HG03097 (cell line): ENCODE measurements at regions not wholly inside any gene's neighbourhood (a gene's known extent, or its start where the extent isn't known, plus 50 kb on each side); places are given as distances from the start of the nearest gene placed in this dataset.

Experiments used
- ATAC-seq: cut with Tn5 transposase; IDR thresholded peaks from one replicate; pipeline ENCODE4 v1.9.1; 2021; ENCODE audit not compliant: unreplicated experiment, low FRiP score

GRCh38 chr14:101129521-101130167, 226.1 kb upstream of the RTL1 start:
- ATAC-seq = no peak

- ATAC-seq = no peak
Observed at GRCh38 chr14:101130861-101131260, 227.3 kb upstream of the RTL1 start.

GRCh38 chr14:101131451-101131916, 228.0 kb upstream of the RTL1 start:
- no peak for ATAC-seq

GRCh38 chr14:101132051-101132571, 228.6 kb upstream of the RTL1 start:
- ATAC-seq = no peak

GRCh38 chr14:101132588-101132987, 229.1 kb upstream of the RTL1 start:
- no peak for ATAC-seq

GRCh38 chr14:101133068-101133467, 229.5 kb upstream of the RTL1 start:
- ATAC-seq = no peak

- no peak for ATAC-seq
Observed at GRCh38 chr14:101134161-101134631, 230.7 kb upstream of the RTL1 start.

- ATAC-seq = no peak
Observed at GRCh38 chr14:101134851-101135433, 231.4 kb upstream of the RTL1 start.

GRCh38 chr14:101135796-101136742, 232.5 kb upstream of the RTL1 start:
- ATAC-seq = no peak

GRCh38 chr14:101137234-101137633, 233.7 kb upstream of the RTL1 start:
- no peak for ATAC-seq

- no peak for ATAC-seq
Observed at GRCh38 chr14:101147848-101148247, 244.3 kb upstream of the RTL1 start.

GRCh38 chr14:101150039-101150610, 246.6 kb upstream of the RTL1 start:
- no peak for ATAC-seq

GRCh38 chr14:101151226-101151926, 247.9 kb upstream of the RTL1 start:
- no peak for ATAC-seq

- ATAC-seq = no peak
Observed at GRCh38 chr14:101151927-101152305, 248.4 kb upstream of the RTL1 start.

GRCh38 chr14:101152855-101153254, 249.3 kb upstream of the RTL1 start:
- no peak for ATAC-seq

- ATAC-seq = no peak
Observed at GRCh38 chr14:101153691-101154090, 250.2 kb upstream of the RTL1 start.

- no peak for ATAC-seq
Observed at GRCh38 chr14:101155575-101155974, 252.1 kb upstream of the RTL1 start.

GRCh38 chr14:101167428-101167827, 263.9 kb upstream of the RTL1 start:
- no peak for ATAC-seq

GRCh38 chr14:101169267-101169666, 265.7 kb upstream of the RTL1 start:
- ATAC-seq = no peak

GRCh38 chr14:101171650-101172049, 268.1 kb upstream of the RTL1 start:
- ATAC-seq = no peak
